Gastroesophageal sphincter (tissue), 3 donors: ENCODE measurements at regions not wholly inside any gene's neighbourhood (a gene's known extent, or its start where the extent isn't known, plus 50 kb on each side); places are given as distances from the start of the nearest gene placed in this dataset.

Experiments
- CTCF ChIP-seq, 4 experiments: fragments of 200-600 bp in 2 of 4; fragments of 450-650 bp in 2 of 4; sonication (generic) in 1 of 4; IDR thresholded peaks; one replicate each; pipeline ENCODE4 v1.5.1; 2017 to 2019; ENCODE audit warnings: antibody characterized with exemption in 4 of 4, mild to moderate bottlenecking in 2 of 4, moderate library complexity in 2 of 4
- POLR2A ChIP-seq, 2 donors: fragments of 450-650 bp; IDR thresholded peaks; one replicate each; pipeline ENCODE4 v1.6.1; 2017; ENCODE audit warnings: antibody characterized with exemption in 2 of 2, mild to moderate bottlenecking in 2 of 2, moderate library complexity in 1 of 2

- TF ChIP-seq CTCF (IDR thresholded peaks at IDR 0.05) (no peak), POLR2A (IDR thresholded peaks at IDR 0.05) (no peak)
Measured at GRCh38 chrX:149383852-149384251, 121.3 kb downstream of the IDS start.
